ENCODE measurements at regions not wholly inside any gene's neighbourhood (a gene's known extent, or its start where the extent isn't known, plus 50 kb on each side); places are given as distances from the start of the nearest gene placed in this dataset.

DNA sequence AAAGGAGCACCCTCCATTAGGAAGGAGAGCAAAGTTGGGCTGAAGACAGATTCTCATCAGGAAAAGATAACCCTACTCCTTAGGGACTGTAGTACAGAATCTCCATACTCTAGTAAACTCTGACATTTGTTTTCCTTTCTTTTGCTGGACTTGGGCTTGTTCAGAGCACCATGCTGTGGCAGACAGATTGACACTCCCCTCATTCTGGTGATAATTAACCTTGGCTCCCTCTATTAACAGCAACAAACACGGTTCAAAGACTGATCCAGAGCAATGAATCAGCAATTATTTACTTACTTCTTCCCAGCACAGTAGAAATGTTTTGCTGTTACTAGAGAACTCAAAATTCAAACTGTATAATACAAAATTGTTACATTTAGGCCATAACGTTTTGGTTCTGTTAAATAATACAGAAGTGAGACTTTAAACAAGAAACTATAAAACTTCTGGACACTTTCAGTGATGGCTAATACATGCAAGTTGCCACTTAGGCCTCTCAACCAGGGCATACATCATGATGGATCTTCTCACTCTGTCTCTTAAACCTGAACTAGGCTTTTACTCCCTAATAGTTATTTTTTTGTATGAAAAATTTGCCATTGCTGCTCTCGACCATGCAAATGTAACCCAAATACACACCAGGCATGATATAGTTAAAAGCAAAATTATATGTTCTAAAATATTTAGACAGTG is 639.0 kb downstream of the IPMK start:
- Mint-ChIP-seq H3K4me1 (no peaks in the 10 kb centered on the region), H3K9me3 (peaks cover 0 to 18% (median 2%) of the 10 kb centered on the region in 11 donors), H3K27ac (no peak overlapping the region), H3K36me3 (no peaks in the 10 kb centered on the region), H3K27me3 (no peaks in the 10 kb centered on the region), H3K4me3 (no peak overlapping the region)
- H3K9me3 ChIP-seq (ENCODE audit: control insufficient read depth in 2 of 3, low read length in 3 of 3): no peaks in the 10 kb centered on the region
- H3K4me3 ChIP-seq (ENCODE audit: low read length): no peak overlapping the region
- ChIA-PET CTCF (no interaction called here), POLR2A (no interaction called here)
- no peaks in the 10 kb centered on the region for H3K27me3 ChIP-seq (ENCODE audit: control insufficient read depth in 2 of 2, insufficient read depth in 2 of 2, low read length in 2 of 2)
- DNase-seq: no peak
- no peak for ATAC-seq
- intact Hi-C loops (cut with micrococcal nuclease): no loop called here
- H3K27ac ChIP-seq (ENCODE audit: low read depth, low read length): no peak overlapping the region
- H3K36me3 ChIP-seq (ENCODE audit: control insufficient read depth in 2 of 3, insufficient read depth in 3 of 3, low read length in 3 of 3): no peaks in the 10 kb centered on the region
- no peaks in the 10 kb centered on the region for H3K4me1 ChIP-seq (ENCODE audit: control insufficient read depth in 2 of 2, insufficient read depth in 2 of 2, low read length in 2 of 2)

DNA sequence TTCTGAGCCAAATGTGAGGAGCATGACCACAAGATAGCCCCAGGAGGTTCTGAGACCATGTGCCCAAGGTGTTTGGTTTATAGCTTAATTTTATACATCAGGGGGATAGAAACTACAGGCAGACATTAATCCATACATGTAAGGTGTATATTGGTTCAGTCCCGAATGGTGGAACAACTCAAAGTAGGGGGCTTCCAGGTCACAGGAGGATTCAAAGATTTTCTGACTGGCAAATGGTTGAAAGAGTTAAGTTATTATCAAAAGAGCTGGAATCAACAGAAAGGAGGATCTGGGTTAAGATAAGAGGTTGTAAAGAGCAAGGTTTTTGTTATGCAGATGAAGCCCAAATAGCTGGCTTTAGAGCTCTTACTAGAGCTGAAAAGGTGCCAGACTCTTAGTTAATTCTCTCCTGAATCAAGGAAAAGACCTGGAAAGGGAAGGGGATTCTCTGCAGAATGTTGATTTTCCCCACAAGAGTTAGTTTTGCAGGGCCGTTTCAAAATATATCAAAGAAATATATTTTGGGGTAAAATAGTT is 640.0 kb downstream of the IPMK start:
- no peak for ATAC-seq
- ChIA-PET CTCF (no interaction called here), POLR2A (no interaction called here)
- no peak overlapping the region for H3K27ac Mint-ChIP-seq
- no peak overlapping the region for H3K4me3 Mint-ChIP-seq
- no peak overlapping the region for H3K27ac ChIP-seq (ENCODE audit: low read depth, low read length)
- H3K4me1 Mint-ChIP-seq: no peaks in the 10 kb centered on the region
- H3K27me3 Mint-ChIP-seq: no peaks in the 10 kb centered on the region
- H3K9me3 Mint-ChIP-seq: peaks cover 0 to 12% (median 0%) of the 10 kb centered on the region in 11 donors
- no peak for DNase-seq
- intact Hi-C loops (cut with micrococcal nuclease): no loop called here
- no peaks in the 10 kb centered on the region for H3K9me3 ChIP-seq (ENCODE audit: control insufficient read depth in 2 of 3, low read length in 3 of 3)
- no peak overlapping the region for H3K4me3 ChIP-seq (ENCODE audit: low read length)
- no peaks in the 10 kb centered on the region for H3K27me3 ChIP-seq (ENCODE audit: control insufficient read depth in 2 of 2, insufficient read depth in 2 of 2, low read length in 2 of 2)
- H3K4me1 ChIP-seq (ENCODE audit: control insufficient read depth in 2 of 2, insufficient read depth in 2 of 2, low read length in 2 of 2): no peaks in the 10 kb centered on the region
- H3K36me3 ChIP-seq (ENCODE audit: control insufficient read depth in 2 of 3, insufficient read depth in 3 of 3, low read length in 3 of 3): no peaks in the 10 kb centered on the region
- H3K36me3 Mint-ChIP-seq: no peaks in the 10 kb centered on the region

DNA sequence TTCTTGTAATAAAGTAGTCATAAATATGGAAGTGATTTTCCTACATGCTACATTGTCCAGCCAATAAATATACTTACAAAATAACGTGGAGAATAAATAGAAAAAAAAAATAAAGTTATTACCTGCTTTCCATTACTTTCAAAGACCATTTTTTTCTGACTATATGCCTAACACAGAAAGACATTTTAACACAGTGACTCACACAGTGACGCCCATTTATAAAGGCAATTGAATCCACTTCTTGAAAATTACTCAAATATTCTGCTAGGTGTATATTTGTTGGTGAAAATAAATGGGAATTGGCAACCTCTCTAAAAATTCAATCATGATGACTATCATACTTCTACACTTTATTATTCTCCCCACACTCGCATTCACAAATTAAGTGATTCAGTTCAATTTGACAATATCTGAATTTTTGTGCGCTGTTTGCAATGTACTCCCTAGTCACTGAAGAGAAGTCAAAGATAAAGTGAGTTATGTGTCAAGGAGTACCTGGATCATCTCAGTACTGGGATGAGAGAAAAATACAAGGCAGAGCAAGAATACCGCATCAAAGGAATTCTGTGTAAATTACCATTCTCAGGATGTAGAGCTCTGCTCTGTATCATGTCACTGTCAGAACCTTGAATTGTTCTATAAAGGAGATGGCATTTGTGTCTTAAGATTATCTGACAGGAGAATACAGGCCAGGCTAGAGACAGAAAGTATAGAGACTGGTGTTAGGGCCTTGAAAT is 642.7 kb downstream of the IPMK start:
- H3K9me3 Mint-ChIP-seq: peaks cover 0 to 12% (median 0%) of the 10 kb centered on the region in 11 donors
- ATAC-seq (no peak), DNase-seq (no peak)
- no peaks in the 10 kb centered on the region for H3K36me3 ChIP-seq (ENCODE audit: control insufficient read depth in 2 of 3, insufficient read depth in 3 of 3, low read length in 3 of 3)
- no peaks in the 10 kb centered on the region for H3K36me3 Mint-ChIP-seq
- no peaks in the 10 kb centered on the region for H3K4me1 ChIP-seq (ENCODE audit: control insufficient read depth in 2 of 2, insufficient read depth in 2 of 2, low read length in 2 of 2)
- H3K4me3 ChIP-seq (ENCODE audit: low read length): no peak overlapping the region
- intact Hi-C loops (cut with micrococcal nuclease): no loop called here
- no peaks in the 10 kb centered on the region for H3K9me3 ChIP-seq (ENCODE audit: control insufficient read depth in 2 of 3, low read length in 3 of 3)
- ChIA-PET CTCF (no interaction called here), POLR2A (no interaction called here)
- no peak overlapping the region for H3K4me3 Mint-ChIP-seq
- H3K4me1 Mint-ChIP-seq: no peaks in the 10 kb centered on the region
- H3K27me3 Mint-ChIP-seq: no peaks in the 10 kb centered on the region
- H3K27me3 ChIP-seq (ENCODE audit: control insufficient read depth in 2 of 2, insufficient read depth in 2 of 2, low read length in 2 of 2): no peaks in the 10 kb centered on the region
- H3K27ac ChIP-seq (ENCODE audit: low read depth, low read length): no peak overlapping the region
- H3K27ac Mint-ChIP-seq: no peak overlapping the region

DNA sequence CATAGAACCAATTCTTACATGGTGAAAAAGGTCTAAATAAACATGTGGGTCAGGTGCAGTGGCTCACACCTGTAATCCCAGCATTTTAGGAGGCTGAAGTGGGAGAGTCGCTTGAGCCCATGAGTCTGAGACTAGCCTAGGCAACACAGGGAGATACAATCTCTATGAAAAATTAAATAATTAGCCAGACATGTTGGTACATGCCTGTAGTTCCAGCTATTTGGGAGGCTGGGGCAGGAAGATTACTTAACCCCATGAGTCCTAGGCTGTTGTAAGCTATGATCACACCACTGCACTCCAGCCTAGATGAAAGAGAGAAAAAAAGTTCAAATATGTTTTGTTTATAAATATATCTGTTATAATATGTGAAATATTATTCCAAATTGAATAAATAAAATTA is 643.6 kb downstream of the IPMK start:
- H3K9me3 ChIP-seq (ENCODE audit: control insufficient read depth in 2 of 3, low read length in 3 of 3): no peaks in the 10 kb centered on the region
- no peaks in the 10 kb centered on the region for H3K4me1 ChIP-seq (ENCODE audit: control insufficient read depth in 2 of 2, insufficient read depth in 2 of 2, low read length in 2 of 2)
- DNase-seq: no peak
- H3K4me3 ChIP-seq (ENCODE audit: low read length): no peak overlapping the region
- H3K27me3 Mint-ChIP-seq: no peaks in the 10 kb centered on the region
- peaks cover 0 to 12% (median 0%) of the 10 kb centered on the region in 11 donors for H3K9me3 Mint-ChIP-seq
- no peak overlapping the region for H3K27ac Mint-ChIP-seq
- H3K27me3 ChIP-seq (ENCODE audit: control insufficient read depth in 2 of 2, insufficient read depth in 2 of 2, low read length in 2 of 2): no peaks in the 10 kb centered on the region
- POLR2A ChIA-PET: no interaction called here
- no peak overlapping the region for H3K27ac ChIP-seq (ENCODE audit: low read depth, low read length)
- CTCF ChIA-PET: no interaction called here
- H3K4me3 Mint-ChIP-seq: no peak overlapping the region
- H3K4me1 Mint-ChIP-seq: no peaks in the 10 kb centered on the region
- no peak for ATAC-seq
- H3K36me3 Mint-ChIP-seq: no peaks in the 10 kb centered on the region
- intact Hi-C loops (cut with micrococcal nuclease): no loop called here
- no peaks in the 10 kb centered on the region for H3K36me3 ChIP-seq (ENCODE audit: control insufficient read depth in 2 of 3, insufficient read depth in 3 of 3, low read length in 3 of 3)

DNA sequence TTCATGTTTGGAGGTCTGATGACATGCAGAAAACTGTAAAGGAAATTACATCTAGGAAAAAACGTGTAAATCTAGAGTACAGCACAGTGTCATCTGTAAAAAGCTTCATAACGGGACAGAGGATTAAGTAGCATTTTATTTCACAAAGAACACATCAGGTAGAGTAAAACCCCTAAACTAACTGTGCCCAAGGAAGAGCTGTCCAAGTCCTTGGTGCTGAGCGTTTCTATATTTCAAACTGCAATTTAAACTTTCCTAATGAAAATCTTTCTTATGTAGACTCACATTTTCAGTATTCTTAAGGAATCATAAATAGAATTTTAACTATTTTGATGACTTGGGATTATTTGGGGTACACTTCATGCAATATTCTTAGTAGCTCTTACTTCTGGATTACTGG is 646.2 kb downstream of the IPMK start:
- intact Hi-C loops (cut with micrococcal nuclease): no loop called here
- Histone ChIP-seq H3K36me3 (ENCODE audit: control insufficient read depth in 2 of 3, insufficient read depth in 3 of 3, low read length in 3 of 3) (no peaks in the 10 kb centered on the region), H3K9me3 (ENCODE audit: control insufficient read depth in 2 of 3, low read length in 3 of 3) (no peaks in the 10 kb centered on the region), H3K4me3 (ENCODE audit: low read length) (no peak overlapping the region), H3K27ac (ENCODE audit: low read depth, low read length) (no peak overlapping the region), H3K4me1 (ENCODE audit: control insufficient read depth in 2 of 2, insufficient read depth in 2 of 2, low read length in 2 of 2) (no peaks in the 10 kb centered on the region), H3K27me3 (ENCODE audit: control insufficient read depth in 2 of 2, insufficient read depth in 2 of 2, low read length in 2 of 2) (no peaks in the 10 kb centered on the region)
- POLR2A ChIA-PET: no interaction called here
- peaks cover 0 to 12% (median 0%) of the 10 kb centered on the region in 11 donors for H3K9me3 Mint-ChIP-seq
- H3K27ac Mint-ChIP-seq: no peak overlapping the region
- CTCF ChIA-PET: no interaction called here
- no peak overlapping the region for H3K4me3 Mint-ChIP-seq
- H3K4me1 Mint-ChIP-seq: no peaks in the 10 kb centered on the region
- H3K27me3 Mint-ChIP-seq: no peaks in the 10 kb centered on the region
- H3K36me3 Mint-ChIP-seq: no peaks in the 10 kb centered on the region
- DNase-seq (no peak), ATAC-seq (no peak)

DNA sequence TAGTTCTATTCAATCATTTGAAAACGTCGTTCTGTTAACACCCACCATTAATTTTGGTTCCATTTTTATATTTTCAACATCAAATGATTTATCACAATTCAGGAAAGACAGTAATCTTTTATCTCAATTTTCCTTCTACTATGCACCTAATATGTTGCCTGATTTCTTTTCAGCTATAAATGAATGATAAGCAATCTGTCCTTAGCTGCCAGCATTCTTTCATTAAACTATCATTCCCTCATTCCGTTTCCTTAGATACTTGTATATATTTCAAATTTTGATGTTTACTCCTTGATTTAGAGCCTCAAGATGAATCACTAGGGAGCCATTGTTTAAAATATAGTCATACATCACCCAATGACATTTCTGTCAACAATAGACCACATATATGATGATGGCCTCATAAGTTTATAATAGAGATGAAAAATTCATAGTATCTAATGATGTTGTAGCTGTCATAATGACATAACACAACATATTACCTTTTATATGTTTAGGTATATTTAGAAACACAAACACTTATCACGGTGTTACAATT is 661.7 kb downstream of the IPMK start:
- Histone ChIP-seq H3K27ac (ENCODE audit: low read depth, low read length) (no peak overlapping the region), H3K9me3 (ENCODE audit: control insufficient read depth in 2 of 3, low read length in 3 of 3) (no peaks in the 10 kb centered on the region), H3K4me1 (ENCODE audit: control insufficient read depth in 2 of 2, insufficient read depth in 2 of 2, low read length in 2 of 2) (no peaks in the 10 kb centered on the region), H3K36me3 (ENCODE audit: control insufficient read depth in 2 of 3, insufficient read depth in 3 of 3, low read length in 3 of 3) (no peaks in the 10 kb centered on the region), H3K4me3 (ENCODE audit: low read length) (no peak overlapping the region), H3K27me3 (ENCODE audit: control insufficient read depth in 2 of 2, insufficient read depth in 2 of 2, low read length in 2 of 2) (no peaks in the 10 kb centered on the region)
- Mint-ChIP-seq H3K9me3 (peaks cover 0 to 22% (median 2%) of the 10 kb centered on the region in 11 donors), H3K27ac (no peak overlapping the region), H3K27me3 (no peaks in the 10 kb centered on the region), H3K4me1 (no peaks in the 10 kb centered on the region), H3K4me3 (no peak overlapping the region), H3K36me3 (no peaks in the 10 kb centered on the region)
- DNase-seq (no peak), ATAC-seq (no peak)
- ChIA-PET CTCF (no interaction called here), POLR2A (no interaction called here)
- intact Hi-C loops (cut with micrococcal nuclease): no loop called here

DNA sequence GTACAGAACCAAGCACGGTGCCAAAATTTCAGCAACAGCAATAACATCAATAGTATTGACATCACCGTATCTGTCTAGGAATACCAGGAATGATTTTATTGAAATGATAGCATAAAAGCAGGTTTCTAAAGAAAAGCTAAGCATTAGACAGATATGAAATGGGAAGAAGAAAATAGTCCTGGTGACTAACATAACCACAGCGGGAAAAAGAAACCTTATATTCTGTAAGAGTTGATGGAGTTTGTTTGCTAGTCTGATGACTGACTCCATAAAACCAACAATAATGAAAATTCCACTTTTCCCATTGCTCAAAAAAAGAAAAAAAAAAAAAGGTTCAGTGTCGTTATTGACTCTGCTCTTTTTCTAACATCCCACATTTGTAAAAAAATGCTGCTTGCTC is 668.3 kb downstream of the IPMK start:
- H3K4me3 ChIP-seq (ENCODE audit: low read length): no peak overlapping the region
- ATAC-seq (no peak), DNase-seq (no peak)
- H3K4me1 Mint-ChIP-seq: no peaks in the 10 kb centered on the region
- no peaks in the 10 kb centered on the region for H3K36me3 ChIP-seq (ENCODE audit: control insufficient read depth in 2 of 3, insufficient read depth in 3 of 3, low read length in 3 of 3)
- peaks cover 0 to 12% (median 2%) of the 10 kb centered on the region in 11 donors for H3K9me3 Mint-ChIP-seq
- H3K27ac ChIP-seq (ENCODE audit: low read depth, low read length): no peak overlapping the region
- no peaks in the 10 kb centered on the region for H3K9me3 ChIP-seq (ENCODE audit: control insufficient read depth in 2 of 3, low read length in 3 of 3)
- no peaks in the 10 kb centered on the region for H3K36me3 Mint-ChIP-seq
- intact Hi-C loops (cut with micrococcal nuclease): no loop called here
- CTCF ChIA-PET: no interaction called here
- no peaks in the 10 kb centered on the region for H3K27me3 Mint-ChIP-seq
- H3K27ac Mint-ChIP-seq: no peak overlapping the region
- POLR2A ChIA-PET: no interaction called here
- no peaks in the 10 kb centered on the region for H3K4me1 ChIP-seq (ENCODE audit: control insufficient read depth in 2 of 2, insufficient read depth in 2 of 2, low read length in 2 of 2)
- no peaks in the 10 kb centered on the region for H3K27me3 ChIP-seq (ENCODE audit: control insufficient read depth in 2 of 2, insufficient read depth in 2 of 2, low read length in 2 of 2)
- no peak overlapping the region for H3K4me3 Mint-ChIP-seq
